PC-3 (cell line): ENCODE measurements at regions not wholly inside any gene's neighbourhood (a gene's known extent, or its start where the extent isn't known, plus 50 kb on each side); places are given as distances from the start of the nearest gene placed in this dataset.

Experiments used
- ATAC-seq: fragments of 200-7000 bp; cut with Tn5 transposase; 2 replicates; pipeline ENCODE4 v1.9.1; 2020; ENCODE audit warnings: mild to moderate bottlenecking, moderate library complexity
- BruUV-seq: library from RNA; stranded (reverse); fragments of 400-500 nt; replicated peaks from 2 replicates; lab custom pipeline; 2021; lab: Mats Ljungman, UMichigan
- CTCF ChIA-PET: fragments of 300-600 bp; sonication (Branson Sonifier 250); formaldehyde crosslinking; loops from one replicate; lab custom pipeline; 2022; ENCODE audit warnings: antibody characterized with exemption; lab: Charles Lee
- POLR2A ChIA-PET: fragments of 300-600 bp; sonication (Branson Sonifier 250); formaldehyde crosslinking; loops from one replicate; lab custom pipeline; 2022; ENCODE audit warnings: antibody characterized with exemption; ENCODE audit not compliant: unreplicated experiment; lab: Charles Lee
- DNase-seq: peaks from one replicate; pipeline ENCODE4 v3.0.0-alpha.2; 2015
- H2AFZ ChIP-seq: fragments of 300-600 bp; sonication (generic); 2 replicates; pipeline ENCODE4 v1.6.0; 2016; ENCODE audit warnings: antibody characterized with exemption, low read length
- H3F3A ChIP-seq: fragments of 300-600 bp; sonication (generic); one replicate; pipeline ENCODE4 v1.6.0; 2017; ENCODE audit warnings: antibody characterized with exemption, low read length, control low read depth, mild to moderate bottlenecking; ENCODE audit not compliant: unreplicated experiment
- H3K27ac ChIP-seq: fragments of 300-600 bp; sonication (generic); 2 replicates; pipeline ENCODE4 v1.5.1; 2016; ENCODE audit warnings: mild to moderate bottlenecking, low read length
- H3K27me3 ChIP-seq: fragments of 300-600 bp; sonication (generic); 2 replicates; pipeline ENCODE4 v1.6.1; 2016; ENCODE audit warnings: low read length, mixed read lengths
- H3K36me3 ChIP-seq: fragments of 300-600 bp; sonication (generic); 2 replicates; pipeline ENCODE4 v1.6.1; 2016; ENCODE audit warnings: low read depth, mixed run types, low read length, mixed read lengths
- H3K4me1 ChIP-seq: fragments of 300-600 bp; sonication (generic); 2 replicates; pipeline ENCODE4 v1.5.1; 2016; ENCODE audit warnings: low read length; ENCODE audit not compliant: insufficient read depth
- H3K4me2 ChIP-seq: fragments of 300-600 bp; sonication (generic); 2 replicates; pipeline ENCODE4 v1.6.0; 2016; ENCODE audit warnings: low read length
- H3K4me3 ChIP-seq: fragments of 300-600 bp; sonication (generic); 2 replicates; pipeline ENCODE4 v1.5.1; 2016; ENCODE audit warnings: mild to moderate bottlenecking, low read length, mixed read lengths
- H3K79me2 ChIP-seq: fragments of 300-600 bp; sonication (generic); 2 replicates; pipeline ENCODE4 v1.6.1; 2017; ENCODE audit warnings: low read length, mixed read lengths
- H3K9ac ChIP-seq: fragments of 300-600 bp; sonication (generic); 2 replicates; pipeline ENCODE4 v1.6.0; 2016; ENCODE audit warnings: mild to moderate bottlenecking, low read length
- H3K9me2 ChIP-seq: fragments of 300-600 bp; sonication (generic); replicated peaks from 2 replicates; pipeline ENCODE4 v1.6.1; 2016; ENCODE audit warnings: mixed run types, low read length, mixed read lengths
- H3K9me3 ChIP-seq: fragments of 300-600 bp; sonication (generic); 2 replicates; pipeline ENCODE4 v1.6.1; 2016; ENCODE audit warnings: low read length, mixed read lengths
- H4K20me1 ChIP-seq: fragments of 300-600 bp; sonication (generic); 2 replicates; pipeline ENCODE4 v1.6.1; 2016; ENCODE audit warnings: low read length, mixed read lengths
- EZH2 ChIP-seq: fragments of 300-600 bp; sonication (generic); IDR thresholded peaks from one replicate; pipeline ENCODE4 v1.6.1; 2017; ENCODE audit warnings: antibody characterized with exemption, mild to moderate bottlenecking, low read length; ENCODE audit not compliant: unreplicated experiment
- EZH2phosphoT487 ChIP-seq: fragments of 300-600 bp; sonication (generic); IDR thresholded peaks from 2 replicates; pipeline ENCODE4 v1.6.1; 2018; ENCODE audit warnings: mild to moderate bottlenecking, antibody characterized with exemption, low read length, borderline replicate concordance
- intact Hi-C: fragments of 100-400 bp; cut with micrococcal nuclease; formaldehyde crosslinking; loops from 2 replicates; pipeline ENCODE4 v1.9.0; 2023
- TF ChIP-seq, protein P1 (sequence below): fragments of 300-600 bp; sonication (generic); conservative IDR thresholded peaks from 2 replicates; pipeline ENCODE4 v1.5.1; 2017; ENCODE audit warnings: antibody characterized with exemption, low read depth, mild to moderate bottlenecking, low read length

DNA sequence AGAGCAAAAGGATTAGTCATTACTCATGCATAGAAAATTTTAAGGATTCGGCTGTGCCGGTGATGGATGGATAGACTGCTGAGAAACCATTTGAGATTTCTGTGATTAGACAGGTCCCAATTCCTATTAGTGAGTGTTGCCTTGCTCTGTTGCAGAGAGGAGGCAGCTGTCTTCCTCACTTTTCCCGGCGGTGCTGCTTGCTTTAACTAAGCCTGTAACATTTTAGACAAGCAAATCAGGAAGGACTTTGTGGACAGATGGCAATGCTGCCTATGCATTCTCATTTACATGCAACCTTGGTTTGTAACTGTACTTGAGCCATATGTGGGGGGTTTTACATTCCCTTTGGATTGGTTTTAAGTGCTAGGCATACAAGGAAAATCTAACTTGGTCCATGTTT is 1176.3 kb downstream of the CDH18 start:
- Histone ChIP-seq H3K9ac (no peak overlapping the region), H3K79me2 (no peaks in the 10 kb centered on the region), H3F3A (no peaks in the 10 kb centered on the region), H3K27ac (no peak overlapping the region), H2AFZ (no peak overlapping the region), H4K20me1 (no peaks in the 10 kb centered on the region), H3K27me3 (no peaks in the 10 kb centered on the region), H3K4me2 (no peak overlapping the region), H3K9me2 (no peaks in the 10 kb centered on the region), H3K9me3 (no peaks in the 10 kb centered on the region), H3K4me1 (no peaks in the 10 kb centered on the region), H3K36me3 (no peaks in the 10 kb centered on the region), H3K4me3 (no peak overlapping the region)
- ChIA-PET POLR2A (no interaction called here), CTCF (no interaction called here)
- intact Hi-C loops = no loop called here
- DNase-seq (no peak), ATAC-seq (no peak)
- TF ChIP-seq, protein P1, sequence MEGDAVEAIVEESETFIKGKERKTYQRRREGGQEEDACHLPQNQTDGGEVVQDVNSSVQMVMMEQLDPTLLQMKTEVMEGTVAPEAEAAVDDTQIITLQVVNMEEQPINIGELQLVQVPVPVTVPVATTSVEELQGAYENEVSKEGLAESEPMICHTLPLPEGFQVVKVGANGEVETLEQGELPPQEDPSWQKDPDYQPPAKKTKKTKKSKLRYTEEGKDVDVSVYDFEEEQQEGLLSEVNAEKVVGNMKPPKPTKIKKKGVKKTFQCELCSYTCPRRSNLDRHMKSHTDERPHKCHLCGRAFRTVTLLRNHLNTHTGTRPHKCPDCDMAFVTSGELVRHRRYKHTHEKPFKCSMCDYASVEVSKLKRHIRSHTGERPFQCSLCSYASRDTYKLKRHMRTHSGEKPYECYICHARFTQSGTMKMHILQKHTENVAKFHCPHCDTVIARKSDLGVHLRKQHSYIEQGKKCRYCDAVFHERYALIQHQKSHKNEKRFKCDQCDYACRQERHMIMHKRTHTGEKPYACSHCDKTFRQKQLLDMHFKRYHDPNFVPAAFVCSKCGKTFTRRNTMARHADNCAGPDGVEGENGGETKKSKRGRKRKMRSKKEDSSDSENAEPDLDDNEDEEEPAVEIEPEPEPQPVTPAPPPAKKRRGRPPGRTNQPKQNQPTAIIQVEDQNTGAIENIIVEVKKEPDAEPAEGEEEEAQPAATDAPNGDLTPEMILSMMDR = no peak
- no peak for TF ChIP-seq EZH2
- TF ChIP-seq EZH2phosphoT487 = no peak
- BruUV-seq = no TSS peak

DNA sequence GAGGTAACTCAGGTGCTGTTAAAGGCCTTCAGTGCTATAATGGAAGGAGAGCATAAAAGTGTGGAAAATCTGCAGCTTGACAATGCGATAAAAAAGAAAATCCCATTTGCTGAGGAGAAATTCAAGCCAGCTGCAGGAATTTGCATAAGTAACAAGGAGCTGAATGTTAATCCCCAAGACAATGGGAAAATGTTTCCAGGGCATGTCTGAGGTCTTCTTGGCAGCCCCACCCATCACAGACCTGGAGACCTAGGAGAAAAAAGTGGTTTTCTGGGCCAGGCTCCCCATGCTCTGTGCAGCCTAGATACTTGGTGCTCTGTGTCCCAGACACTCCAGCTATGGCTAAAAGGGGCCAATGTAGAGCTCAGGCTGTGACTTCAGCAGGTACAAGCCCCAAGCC is 1159.6 kb downstream of the CDH18 start:
- Histone ChIP-seq H3K79me2 (no peaks in the 10 kb centered on the region), H4K20me1 (no peaks in the 10 kb centered on the region), H3K4me1 (no peaks in the 10 kb centered on the region), H3F3A (no peaks in the 10 kb centered on the region), H3K27ac (no peak overlapping the region), H3K27me3 (no peaks in the 10 kb centered on the region), H3K9me3 (no peaks in the 10 kb centered on the region), H3K9me2 (no peaks in the 10 kb centered on the region), H2AFZ (no peak overlapping the region), H3K4me3 (no peak overlapping the region), H3K9ac (no peak overlapping the region), H3K4me2 (no peak overlapping the region), H3K36me3 (no peaks in the 10 kb centered on the region)
- POLR2A ChIA-PET = no interaction called here
- ATAC-seq (no peak), DNase-seq (no peak)
- CTCF ChIA-PET = no interaction called here
- BruUV-seq = no TSS peak
- intact Hi-C loops = no loop called here
- TF ChIP-seq, protein P1 = no peak
- TF ChIP-seq EZH2 = no peak

DNA sequence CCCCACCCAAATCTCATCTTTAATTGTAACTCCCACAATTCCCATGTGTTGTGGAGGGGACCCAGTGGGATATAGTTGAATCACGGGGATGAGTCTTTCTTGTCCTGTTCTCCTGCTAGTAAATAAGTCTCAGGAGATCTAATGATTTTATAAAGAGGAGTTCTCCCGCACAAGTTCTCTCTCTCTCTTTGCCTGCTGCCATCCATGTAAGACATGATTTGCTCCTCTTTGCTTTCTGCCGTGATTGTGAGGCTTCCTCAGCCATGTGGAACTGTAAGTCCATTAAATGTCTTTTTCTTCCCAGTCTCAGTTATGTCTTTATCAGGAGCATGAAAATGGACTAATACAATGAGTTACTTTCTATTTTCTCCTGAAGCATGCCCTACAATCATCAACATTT is 1158.5 kb downstream of the CDH18 start:
- Histone ChIP-seq H3K27ac (no peak overlapping the region), H3K9ac (no peak overlapping the region), H3K4me2 (no peak overlapping the region), H3K4me3 (no peak overlapping the region), H3K79me2 (no peaks in the 10 kb centered on the region), H3K4me1 (no peaks in the 10 kb centered on the region), H3F3A (no peaks in the 10 kb centered on the region), H3K36me3 (no peaks in the 10 kb centered on the region), H3K27me3 (no peaks in the 10 kb centered on the region), H4K20me1 (no peaks in the 10 kb centered on the region), H2AFZ (no peak overlapping the region), H3K9me2 (no peaks in the 10 kb centered on the region), H3K9me3 (no peaks in the 10 kb centered on the region)
- CTCF ChIA-PET = no interaction called here
- no peak for DNase-seq
- POLR2A ChIA-PET = no interaction called here
- no peak for ATAC-seq
- TF ChIP-seq EZH2 = no peak
- TF ChIP-seq, protein P1 = no peak
- TF ChIP-seq EZH2phosphoT487 = no peak
- no TSS peak for BruUV-seq
- intact Hi-C loops = no loop called here
